ENCODE measurements at regions not wholly inside any gene's neighbourhood (a gene's known extent, or its start where the extent isn't known, plus 50 kb on each side); places are given as distances from the start of the nearest gene placed in this dataset.

- TF ChIP-seq CTCF (conservative IDR thresholded peaks at IDR 0.05; ENCODE audit: low read depth in 2 of 2) (no peak), ZNF114 (CRISPR knock-in tag; IDR thresholded peaks at IDR 0.05) (no peak), EZH2 (IDR thresholded peaks at IDR 0.05; ENCODE audit: low read depth, unreplicated experiment) (no peak), POLR2AphosphoS5 (IDR thresholded peaks at IDR 0.05; ENCODE audit: low read depth) (no peak), EZH2phosphoT487 (IDR thresholded peaks at IDR 0.05; ENCODE audit: unreplicated experiment) (no peak), REST (IDR thresholded peaks at IDR 0.05; ENCODE audit: unreplicated experiment) (no peak), ETS1 (IDR thresholded peaks at IDR 0.05) (no peak), ZNF331 (CRISPR knock-in tag; IDR thresholded peaks at IDR 0.05; ENCODE audit: low read depth) (no peak), CREB1 (CRISPR knock-in tag; IDR thresholded peaks at IDR 0.05; ENCODE audit: low read depth) (no peak), STAT1 (IDR thresholded peaks at IDR 0.05; ENCODE audit: unreplicated experiment) (no peak)
Measured at GRCh38 chr5:18566671-18567070, 932.4 kb downstream of the TAF11L14 start.
